HG03066 (cell line): ENCODE measurements at regions not wholly inside any gene's neighbourhood (a gene's known extent, or its start where the extent isn't known, plus 50 kb on each side); places are given as distances from the start of the nearest gene placed in this dataset.

Experiments
- ATAC-seq: cut with Tn5 transposase; IDR thresholded peaks from one replicate; pipeline ENCODE4 v1.9.1; 2021; ENCODE audit warnings: low read depth; ENCODE audit not compliant: unreplicated experiment

- no peak for ATAC-seq
Measured at GRCh38 chr20:7458459-7458858, 481.8 kb downstream of the HAO1 start.

DNA sequence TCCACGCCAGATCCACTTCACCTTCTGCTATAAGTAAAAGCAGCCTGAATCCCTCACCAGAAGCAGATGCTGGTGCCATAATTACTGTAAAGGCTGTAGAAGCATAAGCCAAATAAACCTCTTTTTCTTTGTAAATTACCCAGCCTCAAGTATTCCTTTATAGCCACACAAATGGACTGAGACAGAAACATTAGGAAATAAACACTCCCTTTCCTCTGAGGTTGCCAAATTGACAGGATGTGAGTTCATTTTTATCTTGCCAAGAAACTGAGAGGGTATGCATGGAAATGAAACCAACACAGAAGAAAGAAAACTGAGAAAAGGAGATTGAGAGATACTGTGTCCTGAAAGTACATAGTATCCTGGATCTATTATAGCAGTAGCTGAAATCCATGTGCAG is 481.2 kb downstream of the HAO1 start:
- ATAC-seq, result no peak

DNA sequence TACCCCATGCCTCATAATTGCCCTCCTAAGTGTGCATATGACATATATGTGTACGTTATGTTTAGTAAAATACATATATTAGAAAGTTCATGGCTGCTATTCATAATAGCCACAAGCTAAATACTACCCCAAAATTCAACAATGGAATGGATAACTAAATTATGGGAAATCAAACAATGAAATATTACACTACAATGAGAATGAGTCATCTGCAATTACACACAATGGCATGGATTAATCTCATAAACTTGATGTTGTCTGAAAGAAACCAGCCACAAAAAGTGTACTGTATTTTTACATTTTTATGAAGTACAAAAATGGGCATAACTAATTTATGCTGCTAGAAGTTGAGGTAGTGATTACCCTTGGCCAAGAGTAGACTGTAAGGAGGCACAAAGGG is 477.0 kb downstream of the HAO1 start:
- no peak for ATAC-seq

GRCh38 chr20:7470912-7471311 is 469.3 kb downstream of the HAO1 start:
- no peak for ATAC-seq

DNA sequence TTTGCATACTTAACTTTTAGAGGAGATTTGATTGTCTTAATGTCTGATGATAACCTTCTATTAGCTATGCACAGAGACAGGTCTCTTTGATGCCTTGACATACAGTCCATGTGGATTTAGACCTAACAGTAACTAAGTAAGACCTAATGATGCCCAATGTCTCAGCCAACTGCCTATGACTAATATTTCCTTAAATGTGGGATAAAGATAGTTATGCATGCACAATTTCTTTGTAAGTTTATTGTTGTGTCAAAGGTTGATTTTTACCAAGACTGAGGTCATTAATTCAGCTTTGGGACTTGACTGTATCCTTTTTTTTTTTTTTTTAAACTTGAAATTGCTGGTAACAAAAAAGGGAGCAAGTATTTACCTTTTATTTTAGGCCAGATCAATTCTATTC is 450.0 kb downstream of the HAO1 start:
- no peak for ATAC-seq

DNA sequence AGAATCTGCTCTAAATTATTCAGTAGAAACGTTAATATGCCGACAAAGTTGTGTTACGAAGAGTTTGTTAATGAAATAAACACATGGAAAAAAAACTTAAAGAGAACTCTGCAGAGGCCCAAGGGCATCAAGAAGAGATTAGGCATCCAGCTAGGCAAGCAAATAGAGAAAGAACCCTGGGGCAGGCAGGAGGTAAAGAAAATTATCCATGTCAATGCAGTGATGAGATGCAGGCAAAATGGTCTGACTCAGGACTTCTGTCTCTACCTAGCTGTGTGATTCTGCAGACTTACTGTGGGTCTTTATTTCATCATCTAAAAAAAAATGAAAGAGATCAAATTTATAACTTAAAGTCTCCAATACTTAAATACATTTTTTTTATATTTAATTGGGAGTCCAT is 448.0 kb downstream of the HAO1 start:
- no peak for ATAC-seq

DNA sequence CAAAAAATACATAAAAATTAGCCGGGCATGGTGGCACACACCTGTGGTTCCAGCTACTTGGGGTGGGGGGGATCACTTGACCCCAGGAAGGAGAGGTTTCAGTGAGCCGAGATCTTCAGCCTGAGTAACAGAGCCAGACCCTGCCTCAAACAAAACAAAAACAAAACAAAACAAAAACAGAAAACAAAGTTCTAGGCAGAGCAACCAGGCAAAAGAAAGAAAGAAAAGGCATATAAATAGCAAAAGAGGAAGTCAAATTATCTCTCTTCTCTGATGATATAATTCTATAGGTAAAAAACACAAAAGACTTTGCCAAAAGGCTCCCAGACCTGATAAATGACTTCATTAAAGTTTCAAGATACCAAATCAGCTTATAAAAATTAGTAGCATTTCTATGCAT is 446.9 kb downstream of the HAO1 start:
- ATAC-seq, result no peak

DNA sequence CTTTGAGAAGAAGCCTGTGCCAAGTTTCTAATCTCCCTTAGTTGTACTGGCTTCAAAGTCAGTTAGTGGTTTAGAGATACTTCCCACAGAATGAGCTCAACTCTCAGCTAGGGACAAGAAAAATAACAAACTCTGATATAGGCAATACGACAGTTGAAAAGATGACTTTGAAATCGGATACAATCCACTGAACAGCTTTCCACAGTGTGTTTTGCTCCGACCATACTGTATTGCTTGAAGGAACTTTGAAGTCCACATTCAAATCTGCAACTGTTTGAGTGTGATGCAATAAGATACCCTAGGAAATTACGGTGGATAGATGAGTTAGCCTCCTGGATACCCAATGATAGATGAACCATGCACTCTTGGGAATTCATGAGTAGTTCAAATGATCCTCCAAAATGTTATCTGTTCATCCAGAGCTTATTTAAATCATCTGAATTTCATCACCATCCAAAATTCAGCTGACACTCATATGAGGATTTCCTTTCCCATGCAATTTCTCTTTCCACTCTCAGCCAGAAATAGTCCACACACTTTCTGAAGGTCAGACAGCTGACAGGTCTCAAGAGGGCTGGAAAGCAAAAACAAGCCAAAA is 443.8 kb downstream of the HAO1 start:
- ATAC-seq, result no peak

GRCh38 chr20:7497985-7498384 is 442.3 kb downstream of the HAO1 start:
- ATAC-seq, result no peak

- no peak for ATAC-seq
Measured at GRCh38 chr20:7499201-7499600, 441.1 kb downstream of the HAO1 start.

DNA sequence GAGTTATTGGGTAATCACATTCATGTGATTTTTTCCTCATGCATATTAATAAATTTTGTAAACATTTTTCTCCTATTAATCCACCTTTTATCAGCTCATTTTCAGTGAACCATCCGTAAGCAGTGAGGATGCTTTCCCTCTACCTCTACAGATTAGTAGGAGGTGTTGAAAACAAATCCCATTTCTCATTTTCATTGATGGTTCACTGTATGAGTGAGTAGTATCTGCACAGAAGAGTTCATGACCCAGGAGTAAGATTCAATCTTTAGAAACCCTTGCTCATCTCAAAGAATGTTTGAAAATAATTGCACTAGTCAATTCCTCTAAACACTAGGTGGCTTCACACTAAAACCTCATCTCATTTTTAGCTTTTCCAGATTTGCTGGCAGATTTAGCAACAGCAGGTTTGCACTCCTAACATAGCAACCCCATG is 440.0 kb downstream of the HAO1 start:
- ATAC-seq, result no peak

DNA sequence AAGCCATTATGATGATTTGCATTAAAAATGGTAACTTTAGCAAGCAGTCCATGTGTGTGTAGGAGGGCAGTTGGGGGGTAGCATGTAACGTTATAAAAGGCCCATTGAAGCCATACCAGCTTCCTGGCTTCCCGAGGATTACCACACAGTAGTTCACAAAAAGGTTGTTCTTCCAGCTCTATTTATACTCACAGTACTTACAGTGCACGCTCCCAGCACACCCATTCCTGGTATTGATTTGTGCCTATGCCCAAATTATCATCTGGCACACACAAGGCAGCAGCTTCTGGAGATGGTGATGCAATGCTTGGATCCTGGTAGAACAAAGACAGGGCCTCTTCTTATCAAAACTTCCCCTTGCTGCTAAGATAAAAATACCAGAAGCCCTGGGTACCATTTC is 436.8 kb downstream of the HAO1 start:
- no peak for ATAC-seq

GRCh38 chr20:7505152-7505834 is 435.0 kb downstream of the HAO1 start:
- ATAC-seq, result peak; percentile 44

- ATAC-seq, result no peak
Measured at GRCh38 chr20:7505835-7506221, 434.4 kb downstream of the HAO1 start.

- ATAC-seq, result no peak
Measured at GRCh38 chr20:7516621-7517111, 423.6 kb downstream of the HAO1 start.

DNA sequence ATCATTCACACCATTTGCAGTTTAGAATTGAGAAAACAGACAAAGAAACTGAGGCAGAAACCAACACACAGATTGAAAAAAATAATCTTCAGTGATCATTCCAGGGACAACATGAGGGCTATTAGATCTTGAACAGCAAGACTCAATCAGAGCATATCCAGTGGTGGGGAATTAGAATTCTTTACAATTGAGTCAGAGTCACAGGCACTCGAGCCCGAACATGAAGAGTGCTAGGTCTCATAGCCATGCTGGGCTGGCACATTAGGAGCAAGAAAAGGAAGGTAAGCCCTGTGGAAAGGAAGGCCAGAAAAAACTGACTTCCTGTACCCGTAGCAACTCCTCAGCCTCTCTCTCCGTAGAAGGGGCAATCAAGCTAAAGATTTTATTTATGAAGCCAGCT is 419.9 kb downstream of the HAO1 start:
- ATAC-seq, result no peak

- ATAC-seq, result no peak
Measured at GRCh38 chr20:7523288-7523687, 417.0 kb downstream of the HAO1 start.

DNA sequence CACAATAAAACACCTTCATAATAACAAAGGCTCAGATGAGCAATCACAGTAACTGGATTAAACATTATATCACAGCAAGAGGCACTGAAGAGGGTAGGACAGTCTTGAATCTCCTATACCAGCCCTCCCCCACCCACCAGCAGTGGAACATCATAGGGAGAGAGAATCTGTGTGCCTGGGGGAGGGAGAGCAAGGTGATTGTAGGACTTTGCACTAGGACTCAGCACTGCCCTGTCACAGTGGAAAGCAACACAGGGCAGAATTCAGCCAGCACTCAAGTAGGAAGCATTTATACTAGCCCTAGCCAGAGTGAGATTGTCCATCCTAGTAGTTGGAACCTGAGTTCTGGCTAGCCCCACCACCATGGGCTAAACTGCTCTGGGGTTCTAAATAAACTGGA is 400.2 kb downstream of the HAO1 start:
- no peak for ATAC-seq

- ATAC-seq, result no peak
Measured at GRCh38 chr20:7540923-7541322, 399.3 kb downstream of the HAO1 start.

GRCh38 chr20:7571101-7571500 is 369.2 kb downstream of the HAO1 start:
- no peak for ATAC-seq

DNA sequence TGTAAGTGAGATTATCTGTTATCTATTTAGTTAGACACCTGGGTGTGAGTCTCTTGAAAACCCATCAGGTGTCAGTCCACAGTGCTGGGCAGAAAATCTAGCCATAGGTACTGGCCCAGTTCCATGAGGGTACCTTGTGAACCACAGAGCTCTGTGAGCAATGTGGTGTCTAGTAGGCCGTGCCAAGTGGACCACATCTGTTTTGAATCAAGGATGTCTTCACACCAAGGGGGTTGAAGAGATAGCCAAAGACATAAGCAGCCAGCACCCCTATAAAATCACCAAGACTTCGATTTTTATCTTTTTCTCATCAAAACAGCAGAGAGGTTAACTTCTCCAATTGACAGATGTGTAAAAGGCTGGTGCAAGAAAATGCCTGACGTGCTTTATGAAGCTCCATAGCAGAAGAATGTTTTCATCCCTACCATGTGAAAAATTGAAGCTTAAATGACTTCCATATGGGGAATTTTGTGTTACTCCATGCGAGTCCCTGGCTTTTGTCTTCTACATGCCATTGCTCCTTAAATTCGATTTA is 368.7 kb downstream of the HAO1 start:
- no peak for ATAC-seq

- no peak for ATAC-seq
Measured at GRCh38 chr20:7579888-7580287, 360.4 kb downstream of the HAO1 start.
